ENCODE measurements at regions not wholly inside any gene's neighbourhood (a gene's known extent, or its start where the extent isn't known, plus 50 kb on each side); places are given as distances from the start of the nearest gene placed in this dataset.

DNA sequence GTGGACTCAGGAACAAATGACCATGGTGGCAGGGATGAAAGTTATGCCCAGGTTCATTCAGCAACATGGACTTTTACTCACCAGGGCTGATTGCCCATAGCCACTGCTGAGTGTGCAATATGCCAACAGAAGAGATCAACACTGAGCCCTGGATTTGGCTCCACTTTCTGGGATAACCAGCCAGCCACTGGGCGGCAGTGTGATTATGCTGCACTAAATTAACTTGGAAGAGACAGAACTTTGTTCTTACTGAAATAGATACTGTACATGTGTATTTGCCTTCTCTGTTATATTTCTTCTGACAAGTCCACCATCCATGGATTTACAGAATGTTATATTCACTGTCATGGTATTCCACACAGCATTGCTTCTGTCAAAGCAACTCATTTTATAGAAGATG is 257.4 kb downstream of the TDRD3 start:
- TF ChIP-seq, protein P1, sequence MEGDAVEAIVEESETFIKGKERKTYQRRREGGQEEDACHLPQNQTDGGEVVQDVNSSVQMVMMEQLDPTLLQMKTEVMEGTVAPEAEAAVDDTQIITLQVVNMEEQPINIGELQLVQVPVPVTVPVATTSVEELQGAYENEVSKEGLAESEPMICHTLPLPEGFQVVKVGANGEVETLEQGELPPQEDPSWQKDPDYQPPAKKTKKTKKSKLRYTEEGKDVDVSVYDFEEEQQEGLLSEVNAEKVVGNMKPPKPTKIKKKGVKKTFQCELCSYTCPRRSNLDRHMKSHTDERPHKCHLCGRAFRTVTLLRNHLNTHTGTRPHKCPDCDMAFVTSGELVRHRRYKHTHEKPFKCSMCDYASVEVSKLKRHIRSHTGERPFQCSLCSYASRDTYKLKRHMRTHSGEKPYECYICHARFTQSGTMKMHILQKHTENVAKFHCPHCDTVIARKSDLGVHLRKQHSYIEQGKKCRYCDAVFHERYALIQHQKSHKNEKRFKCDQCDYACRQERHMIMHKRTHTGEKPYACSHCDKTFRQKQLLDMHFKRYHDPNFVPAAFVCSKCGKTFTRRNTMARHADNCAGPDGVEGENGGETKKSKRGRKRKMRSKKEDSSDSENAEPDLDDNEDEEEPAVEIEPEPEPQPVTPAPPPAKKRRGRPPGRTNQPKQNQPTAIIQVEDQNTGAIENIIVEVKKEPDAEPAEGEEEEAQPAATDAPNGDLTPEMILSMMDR (IDR thresholded peaks at IDR 0.05): peak in 6 of 7 experiments; percentile 21 to 45 (median 30)
- no peak for TF ChIP-seq POLR2A (IDR thresholded peaks at IDR 0.05)

Data from body of pancreas (tissue), 4 donors.